ENCODE measurements at regions not wholly inside any gene's neighbourhood (a gene's known extent, or its start where the extent isn't known, plus 50 kb on each side); places are given as distances from the start of the nearest gene placed in this dataset.

GRCh38 chr1:221289103-221289502 is 409.9 kb downstream of the HLX start:
- no peak for DNase-seq
- Histone ChIP-seq H3K27me3 (no peaks in the 10 kb centered on the region), H3K27ac (no peak overlapping the region), H3K4me3 (no peak overlapping the region), H3K36me3 (no peaks in the 10 kb centered on the region), H3K9me3 (no peaks in the 10 kb centered on the region), H3K4me1 (ENCODE audit: insufficient read depth) (no peaks in the 10 kb centered on the region)
- 63 to 84% (median 75%) methylated on average over 2 of the region's 2 CpGs for WGBS, 3 donors
- intact Hi-C loops (cut with DNase I) = no loop called here
- TF ChIP-seq CTCF (IDR thresholded peaks at IDR 0.05) = no peak
- no peak for TF ChIP-seq EP300 (IDR thresholded peaks at IDR 0.05)
- no peak for TF ChIP-seq POLR2A (IDR thresholded peaks at IDR 0.05)

GRCh38 chr1:221290669-221291068 is 411.4 kb downstream of the HLX start:
- Histone ChIP-seq H3K4me3 (no peak overlapping the region), H3K27ac (no peak overlapping the region), H3K27me3 (no peaks in the 10 kb centered on the region), H3K36me3 (no peaks in the 10 kb centered on the region), H3K9me3 (no peaks in the 10 kb centered on the region), H3K4me1 (ENCODE audit: insufficient read depth) (no peaks in the 10 kb centered on the region)
- TF ChIP-seq POLR2A (IDR thresholded peaks at IDR 0.05) (no peak), CTCF (IDR thresholded peaks at IDR 0.05) (no peak), EP300 (IDR thresholded peaks at IDR 0.05) (no peak)
- intact Hi-C loops (cut with DNase I) = no loop called here
- 79 to 83% (median 83%) methylated on average over 4 of the region's 4 CpGs for WGBS, 3 donors
- no peak for DNase-seq

GRCh38 chr1:221291113-221291512 is 411.9 kb downstream of the HLX start:
- DNase-seq = no peak
- intact Hi-C loops (cut with DNase I) = no loop called here
- WGBS, 3 donors = 68 to 77% (median 73%) methylated on average over 5 of the region's 5 CpGs
- H3K4me3 ChIP-seq = no peak overlapping the region
- H3K4me1 ChIP-seq (ENCODE audit: insufficient read depth) = no peaks in the 10 kb centered on the region
- H3K27ac ChIP-seq = no peak overlapping the region
- H3K9me3 ChIP-seq = no peaks in the 10 kb centered on the region
- H3K36me3 ChIP-seq = no peaks in the 10 kb centered on the region
- TF ChIP-seq POLR2A (IDR thresholded peaks at IDR 0.05) = no peak
- TF ChIP-seq CTCF (IDR thresholded peaks at IDR 0.05) = no peak
- TF ChIP-seq EP300 (IDR thresholded peaks at IDR 0.05) = no peak
- H3K27me3 ChIP-seq = no peaks in the 10 kb centered on the region

- Histone ChIP-seq H3K27me3 (no peaks in the 10 kb centered on the region), H3K36me3 (no peaks in the 10 kb centered on the region), H3K9me3 (no peaks in the 10 kb centered on the region), H3K4me1 (ENCODE audit: insufficient read depth) (no peaks in the 10 kb centered on the region), H3K27ac (no peak overlapping the region), H3K4me3 (no peak overlapping the region)
- no peak for TF ChIP-seq CTCF (IDR thresholded peaks at IDR 0.05)
- no peak for TF ChIP-seq POLR2A (IDR thresholded peaks at IDR 0.05)
- TF ChIP-seq EP300 (IDR thresholded peaks at IDR 0.05) = no peak
- no peak for DNase-seq
- intact Hi-C loops (cut with DNase I) = no loop called here
- 74 to 82% (median 81%) methylated on average over 8 of the region's 8 CpGs for WGBS, 3 donors
Measured at GRCh38 chr1:221292652-221293051, 413.4 kb downstream of the HLX start.

- Histone ChIP-seq H3K9me3 (no peaks in the 10 kb centered on the region), H3K4me1 (ENCODE audit: insufficient read depth) (no peaks in the 10 kb centered on the region), H3K36me3 (no peaks in the 10 kb centered on the region), H3K27ac (no peak overlapping the region), H3K4me3 (no peak overlapping the region), H3K27me3 (no peaks in the 10 kb centered on the region)
- TF ChIP-seq EP300 (IDR thresholded peaks at IDR 0.05) (no peak), POLR2A (IDR thresholded peaks at IDR 0.05) (no peak), CTCF (IDR thresholded peaks at IDR 0.05) (no peak)
- intact Hi-C loops (cut with DNase I) = no loop called here
- 89 to 95% (median 93%) methylated on average over 2 of the region's 2 CpGs for WGBS, 3 donors
- DNase-seq = no peak
Measured at GRCh38 chr1:221294242-221294641, 415.0 kb downstream of the HLX start.
